GM12872 (cell line): ENCODE measurements at regions not wholly inside any gene's neighbourhood (a gene's known extent, or its start where the extent isn't known, plus 50 kb on each side); places are given as distances from the start of the nearest gene placed in this dataset.

Experiments
- TF ChIP-seq, protein P1 (sequence below): IDR thresholded peaks from 3 replicates; pipeline ENCODE4 v1.5.1; 2011; ENCODE audit warnings: low read depth, mild to moderate bottlenecking, low read length, moderate library complexity; ENCODE audit not compliant: insufficient read depth

DNA sequence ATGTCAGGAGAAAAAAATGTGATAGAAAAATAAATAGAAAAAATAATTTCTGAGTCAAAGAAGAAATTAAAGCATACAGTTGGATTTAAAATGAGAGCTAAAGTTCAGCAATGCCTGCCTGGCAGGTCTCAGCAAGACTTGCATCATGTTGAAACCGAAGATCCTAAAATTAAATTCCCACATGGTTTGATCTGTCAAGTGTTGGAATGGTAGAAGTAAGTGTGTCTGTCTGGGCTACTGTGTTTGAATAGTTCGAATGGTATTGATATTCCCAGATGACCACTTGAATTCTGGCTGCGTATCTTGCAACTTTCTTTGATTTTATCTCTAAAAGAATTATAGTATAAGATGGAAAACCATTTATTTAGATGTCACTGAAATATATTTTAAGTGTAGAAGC lies 1349.6 kb downstream of the EPHA7 start:
- TF ChIP-seq, protein P1, sequence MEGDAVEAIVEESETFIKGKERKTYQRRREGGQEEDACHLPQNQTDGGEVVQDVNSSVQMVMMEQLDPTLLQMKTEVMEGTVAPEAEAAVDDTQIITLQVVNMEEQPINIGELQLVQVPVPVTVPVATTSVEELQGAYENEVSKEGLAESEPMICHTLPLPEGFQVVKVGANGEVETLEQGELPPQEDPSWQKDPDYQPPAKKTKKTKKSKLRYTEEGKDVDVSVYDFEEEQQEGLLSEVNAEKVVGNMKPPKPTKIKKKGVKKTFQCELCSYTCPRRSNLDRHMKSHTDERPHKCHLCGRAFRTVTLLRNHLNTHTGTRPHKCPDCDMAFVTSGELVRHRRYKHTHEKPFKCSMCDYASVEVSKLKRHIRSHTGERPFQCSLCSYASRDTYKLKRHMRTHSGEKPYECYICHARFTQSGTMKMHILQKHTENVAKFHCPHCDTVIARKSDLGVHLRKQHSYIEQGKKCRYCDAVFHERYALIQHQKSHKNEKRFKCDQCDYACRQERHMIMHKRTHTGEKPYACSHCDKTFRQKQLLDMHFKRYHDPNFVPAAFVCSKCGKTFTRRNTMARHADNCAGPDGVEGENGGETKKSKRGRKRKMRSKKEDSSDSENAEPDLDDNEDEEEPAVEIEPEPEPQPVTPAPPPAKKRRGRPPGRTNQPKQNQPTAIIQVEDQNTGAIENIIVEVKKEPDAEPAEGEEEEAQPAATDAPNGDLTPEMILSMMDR, result no peak

DNA sequence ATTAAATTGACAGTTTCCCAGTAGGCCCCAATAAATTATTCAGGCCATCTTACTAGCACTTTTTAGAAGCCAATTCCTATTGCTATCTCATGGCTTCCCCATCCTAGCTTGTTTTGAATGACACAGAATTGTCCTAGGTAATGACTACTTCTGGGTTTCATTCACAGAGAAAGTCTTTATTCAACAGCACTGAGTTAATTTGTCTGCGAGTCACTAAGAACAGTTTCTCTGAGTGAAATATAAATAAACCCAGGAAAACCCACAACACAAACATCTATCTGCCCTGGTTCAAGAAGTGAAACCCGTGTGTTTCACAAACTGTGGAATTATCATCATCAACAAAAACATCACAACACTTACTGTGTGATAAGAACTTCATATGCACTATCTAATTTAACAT lies 1366.8 kb downstream of the EPHA7 start:
- TF ChIP-seq, protein P1, result no peak

DNA sequence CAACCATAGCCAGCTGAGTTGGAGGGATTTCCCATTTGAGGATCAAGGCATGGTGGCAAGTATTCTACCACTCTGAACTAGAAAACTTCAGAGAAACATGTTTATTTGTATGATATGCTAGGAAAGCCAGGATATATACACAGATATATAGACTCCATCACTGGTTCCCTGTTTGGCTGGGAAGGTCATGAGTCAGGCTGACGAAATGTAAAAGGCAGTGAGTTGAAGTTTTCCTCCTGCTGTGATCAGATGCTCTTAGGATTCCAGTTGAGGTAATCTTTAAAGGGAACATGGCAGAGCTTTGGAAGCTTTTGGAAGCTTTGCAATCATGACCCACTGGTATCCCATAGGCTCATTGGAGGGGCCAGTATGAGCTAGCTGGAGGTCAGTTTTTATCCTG lies 1369.1 kb downstream of the EPHA7 start:
- TF ChIP-seq, protein P1, result no peak

DNA sequence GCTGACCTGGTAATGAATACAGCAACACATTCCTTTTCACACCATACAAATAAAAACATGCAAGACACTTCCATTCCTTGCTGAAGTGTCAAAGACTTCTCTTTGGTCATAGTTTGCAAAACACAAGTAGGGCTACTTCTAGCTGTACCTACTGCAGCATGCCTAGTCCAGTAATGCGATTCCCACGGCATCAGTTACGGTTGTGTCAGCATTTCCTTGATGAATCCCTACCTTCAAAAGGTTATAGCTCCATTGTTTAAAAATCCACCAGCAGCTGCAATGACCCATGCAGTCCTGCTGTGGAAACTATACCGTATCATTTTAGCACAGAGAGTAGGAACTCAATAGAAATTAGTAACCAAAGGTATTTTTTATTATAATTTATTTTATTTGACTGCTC lies 1371.5 kb downstream of the EPHA7 start:
- TF ChIP-seq, protein P1, result no peak

DNA sequence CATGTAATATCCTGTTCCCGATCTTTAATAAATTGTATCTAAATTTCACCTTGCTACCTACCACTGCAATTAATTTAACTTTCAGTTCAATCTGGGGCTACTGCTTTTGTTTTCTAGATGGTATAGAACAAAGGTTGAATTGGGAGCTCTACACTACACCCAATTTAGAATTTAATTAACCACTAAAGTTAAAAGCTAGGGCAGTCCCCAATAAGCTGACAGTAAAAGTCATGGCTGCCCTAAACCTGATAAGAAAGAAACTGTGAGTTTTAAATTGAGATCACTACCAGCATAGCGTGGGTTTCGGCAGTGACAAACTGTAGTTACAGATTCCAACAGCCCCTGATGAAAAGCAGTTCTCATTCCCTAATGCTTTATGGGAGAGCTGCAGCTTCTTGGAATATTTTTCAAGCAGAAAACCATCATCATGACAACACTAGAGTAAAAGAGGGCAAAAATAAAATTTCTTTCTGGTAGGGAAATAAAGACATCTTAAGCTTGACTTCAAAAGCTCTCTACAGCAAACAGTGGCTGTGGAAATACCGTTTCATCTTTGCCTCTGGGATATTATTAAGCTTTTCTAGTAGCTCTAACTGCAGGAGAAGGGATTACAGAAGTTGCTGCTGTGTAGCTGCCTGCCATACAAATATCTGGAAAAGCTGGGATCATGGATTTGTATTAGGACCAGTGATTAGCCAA lies 1372.1 kb downstream of the EPHA7 start:
- TF ChIP-seq, protein P1, result no peak

DNA sequence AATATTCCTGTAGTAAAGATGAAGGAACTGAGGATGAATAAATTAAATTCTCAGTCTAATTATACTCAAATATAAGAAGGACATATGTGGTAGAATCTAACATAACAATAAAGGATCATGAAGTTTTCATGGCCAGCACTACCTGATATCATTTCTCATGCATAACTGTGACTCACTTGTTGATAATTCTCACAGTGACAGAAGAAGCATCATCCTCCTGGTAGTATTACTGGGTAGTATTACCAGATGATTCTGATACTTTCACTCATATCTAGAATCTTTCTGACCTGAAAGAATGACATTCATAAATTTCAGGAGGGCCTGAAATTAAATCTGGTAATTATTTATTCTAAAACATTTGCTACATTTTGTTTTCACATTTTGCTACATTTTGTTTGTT lies 1375.0 kb downstream of the EPHA7 start:
- TF ChIP-seq, protein P1, result no peak

DNA sequence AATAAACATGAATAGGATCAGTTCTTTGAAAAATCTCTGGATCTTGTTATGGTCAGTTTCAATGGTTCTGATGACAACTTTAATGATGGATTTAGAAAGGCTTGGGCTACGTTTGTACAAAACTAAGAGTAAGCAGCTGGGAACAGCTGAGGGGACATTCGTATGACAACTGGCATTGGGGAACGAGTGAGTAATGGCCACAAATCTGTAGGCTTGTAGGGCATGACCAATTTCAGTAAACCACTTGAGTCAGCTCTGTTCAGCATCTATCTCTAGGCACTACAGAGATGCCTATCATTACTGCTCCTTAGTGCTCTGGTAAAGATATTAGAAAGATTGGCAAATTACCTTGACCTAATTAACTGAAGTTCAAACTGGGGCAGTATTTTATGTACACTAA lies 1375.6 kb downstream of the EPHA7 start:
- TF ChIP-seq, protein P1, result no peak

DNA sequence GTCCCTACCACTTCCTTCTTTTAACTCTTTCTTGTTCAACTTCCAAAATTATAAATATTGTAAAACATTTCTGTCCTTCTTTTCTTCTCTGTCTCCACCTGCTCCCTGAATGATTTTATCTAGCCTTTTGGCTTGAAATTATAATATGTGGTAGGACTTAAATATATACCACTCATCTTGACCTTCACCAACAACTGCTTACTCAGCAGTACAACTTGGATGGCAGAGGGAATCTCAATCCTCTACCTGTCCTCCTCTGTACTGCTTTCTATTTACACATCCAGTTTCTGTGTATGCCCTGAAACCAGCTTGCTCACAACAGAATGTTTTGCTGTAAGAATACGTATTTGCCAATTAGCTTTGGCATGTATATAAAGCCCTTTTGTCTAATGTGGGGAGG lies 1392.5 kb downstream of the EPHA7 start:
- TF ChIP-seq, protein P1, result no peak
